NB4 (cell line): ENCODE measurements at regions not wholly inside any gene's neighbourhood (a gene's known extent, or its start where the extent isn't known, plus 50 kb on each side); places are given as distances from the start of the nearest gene placed in this dataset.

Source experiments
- POLR2A ChIP-seq: IDR thresholded peaks from 2 replicates; pipeline ENCODE4 v1.6.1; 2011; ENCODE audit warnings: mild to moderate bottlenecking; ENCODE audit not compliant: insufficient read length; ENCODE audit errors: extremely low read depth
- TF ChIP-seq, protein P1 (sequence below): IDR thresholded peaks from one replicate; pipeline ENCODE4 v1.5.1; 2012; ENCODE audit warnings: low read depth, low read length

DNA sequence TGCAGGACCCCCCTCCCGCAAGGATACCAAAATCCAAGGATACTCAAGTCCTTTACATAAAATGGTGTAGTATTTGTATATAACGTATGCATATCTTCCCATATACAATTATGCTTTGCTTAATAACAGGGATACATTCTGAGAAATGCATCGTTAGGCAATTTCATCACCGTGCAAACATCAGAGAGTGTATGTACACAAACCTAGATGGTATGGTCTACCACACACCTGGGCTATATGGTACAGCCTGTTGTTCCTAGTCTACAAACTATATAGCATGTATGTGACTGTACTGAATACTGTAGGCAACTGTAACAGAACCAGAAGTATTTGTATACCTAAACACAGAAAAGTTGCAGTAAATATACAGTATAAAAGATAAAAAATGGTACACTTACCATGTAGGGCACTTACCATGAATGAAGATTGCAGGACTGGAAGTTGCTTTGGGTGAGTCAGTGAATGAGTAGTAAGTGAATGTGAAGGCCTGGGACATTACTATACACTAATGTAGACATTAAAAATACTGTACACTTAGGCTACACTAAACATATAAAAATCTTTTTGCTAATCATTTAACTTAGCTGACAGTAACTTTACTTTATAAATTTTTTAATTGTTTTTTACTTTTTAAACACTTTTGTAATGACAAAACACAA lies 141.1 kb downstream of the SLC41A2 start:
- TF ChIP-seq, protein P1, sequence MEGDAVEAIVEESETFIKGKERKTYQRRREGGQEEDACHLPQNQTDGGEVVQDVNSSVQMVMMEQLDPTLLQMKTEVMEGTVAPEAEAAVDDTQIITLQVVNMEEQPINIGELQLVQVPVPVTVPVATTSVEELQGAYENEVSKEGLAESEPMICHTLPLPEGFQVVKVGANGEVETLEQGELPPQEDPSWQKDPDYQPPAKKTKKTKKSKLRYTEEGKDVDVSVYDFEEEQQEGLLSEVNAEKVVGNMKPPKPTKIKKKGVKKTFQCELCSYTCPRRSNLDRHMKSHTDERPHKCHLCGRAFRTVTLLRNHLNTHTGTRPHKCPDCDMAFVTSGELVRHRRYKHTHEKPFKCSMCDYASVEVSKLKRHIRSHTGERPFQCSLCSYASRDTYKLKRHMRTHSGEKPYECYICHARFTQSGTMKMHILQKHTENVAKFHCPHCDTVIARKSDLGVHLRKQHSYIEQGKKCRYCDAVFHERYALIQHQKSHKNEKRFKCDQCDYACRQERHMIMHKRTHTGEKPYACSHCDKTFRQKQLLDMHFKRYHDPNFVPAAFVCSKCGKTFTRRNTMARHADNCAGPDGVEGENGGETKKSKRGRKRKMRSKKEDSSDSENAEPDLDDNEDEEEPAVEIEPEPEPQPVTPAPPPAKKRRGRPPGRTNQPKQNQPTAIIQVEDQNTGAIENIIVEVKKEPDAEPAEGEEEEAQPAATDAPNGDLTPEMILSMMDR, result no peak
- no peak for TF ChIP-seq POLR2A
